GM19455 (cell line): ENCODE measurements at regions not wholly inside any gene's neighbourhood (a gene's known extent, or its start where the extent isn't known, plus 50 kb on each side); places are given as distances from the start of the nearest gene placed in this dataset.
"Not testable (repeated sequence)": the region's sequence is repeated elsewhere in the genome, so short reads cannot be mapped to it uniquely, and the experiment has no call there.

ENCODE experiments used
- ATAC-seq: cut with Tn5 transposase; IDR thresholded peaks from one replicate; pipeline ENCODE4 v1.9.1; 2021; ENCODE audit not compliant: unreplicated experiment

- ATAC-seq = no peak
These were observed 1233.2 kb downstream of the OLFM4 start for GRCh38 chr13:54261856-54262255.

- ATAC-seq = no peak
These were observed 1235.3 kb downstream of the OLFM4 start for GRCh38 chr13:54263868-54264267.

DNA sequence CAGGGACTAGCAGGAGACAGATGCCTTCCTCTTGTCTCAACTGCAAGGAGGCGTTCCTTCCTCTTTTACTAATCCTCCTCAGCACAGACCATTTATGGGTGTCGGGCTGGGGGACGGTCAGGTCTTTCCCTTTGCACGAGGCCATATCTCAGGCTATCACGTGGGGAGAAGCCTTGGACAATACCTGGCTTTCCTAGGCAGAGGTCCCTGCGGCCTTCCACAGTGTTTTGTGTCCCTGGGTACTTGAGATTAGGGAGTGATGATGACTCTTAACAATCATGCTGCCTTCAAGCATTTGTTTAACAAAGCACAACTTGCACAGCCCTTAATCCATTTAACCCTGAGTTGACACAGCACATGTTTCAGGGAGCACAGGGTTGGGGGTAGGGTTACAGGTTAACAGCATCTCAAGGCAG lies 1238.6 kb downstream of the OLFM4 start:
- not testable (repeated sequence) for ATAC-seq

- ATAC-seq = not testable (repeated sequence)
These were observed 1239.5 kb downstream of the OLFM4 start for GRCh38 chr13:54268013-54268695.

DNA sequence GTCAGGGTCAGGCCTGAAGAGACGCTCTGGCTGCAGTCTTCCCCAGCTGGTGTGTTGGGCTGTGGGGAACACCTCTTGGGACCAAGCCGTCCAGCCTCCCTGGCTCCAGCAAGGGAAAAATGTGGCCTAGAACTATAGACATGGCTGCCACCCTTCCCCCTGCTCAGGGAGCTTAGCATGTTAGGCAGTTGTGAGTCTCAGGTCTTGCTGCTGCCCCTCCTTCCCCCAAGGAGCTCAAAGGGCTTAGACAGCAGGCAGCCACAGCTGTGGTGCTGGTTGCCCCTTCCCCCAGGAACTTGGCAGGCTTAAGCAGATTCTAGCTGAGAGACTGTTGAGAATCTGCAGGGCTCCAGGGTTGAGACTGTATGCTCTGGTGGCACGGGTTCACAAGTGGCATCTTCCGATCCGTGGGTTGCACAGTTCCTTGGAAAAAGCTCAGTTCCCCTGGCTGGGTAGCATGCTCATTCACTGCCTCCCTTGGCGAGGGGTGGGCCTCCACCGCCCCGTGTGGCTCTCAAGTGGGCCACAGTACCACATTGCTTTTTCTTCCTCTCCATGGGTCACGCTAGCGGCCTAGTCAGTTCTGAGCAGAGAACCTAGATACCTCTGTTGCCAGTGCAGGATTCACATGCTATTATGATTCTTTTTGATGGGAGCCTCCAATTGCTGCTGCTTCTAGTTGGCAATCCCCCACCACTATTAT lies 1258.6 kb downstream of the OLFM4 start:
- no peak for ATAC-seq

DNA sequence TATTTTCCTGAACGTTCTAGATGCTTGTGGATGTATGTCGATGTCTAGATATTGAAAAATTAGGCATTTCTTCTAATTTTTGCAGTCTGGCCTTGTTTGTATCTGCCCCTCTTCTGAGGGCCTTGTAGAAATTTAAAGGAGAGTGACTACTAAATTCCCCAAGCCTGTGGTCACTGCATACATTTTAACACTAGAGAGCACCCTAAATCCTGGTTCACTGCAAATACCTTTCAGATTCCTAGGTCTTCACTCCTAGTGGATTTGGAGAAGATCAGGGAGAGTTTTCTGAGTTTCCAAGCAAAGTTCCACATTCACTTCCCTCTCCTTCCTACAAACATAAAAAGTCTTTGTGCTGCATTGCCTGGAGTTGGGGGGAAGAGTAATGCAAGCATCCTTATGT lies 1272.5 kb downstream of the OLFM4 start:
- ATAC-seq = no peak

GRCh38 chr13:54305377-54305776 lies 1276.8 kb downstream of the OLFM4 start:
- no peak for ATAC-seq

- ATAC-seq = no peak
These were observed 1284.3 kb downstream of the OLFM4 start for GRCh38 chr13:54312885-54313284.

GRCh38 chr13:54317722-54318121 lies 1289.1 kb downstream of the OLFM4 start:
- no peak for ATAC-seq

- no peak for ATAC-seq
These were observed 1308.9 kb downstream of the OLFM4 start for GRCh38 chr13:54337540-54337939.

- no peak for ATAC-seq
These were observed 1318.9 kb downstream of the OLFM4 start for GRCh38 chr13:54347531-54347930.

GRCh38 chr13:54356209-54356608 lies 1327.6 kb downstream of the OLFM4 start:
- ATAC-seq = no peak

DNA sequence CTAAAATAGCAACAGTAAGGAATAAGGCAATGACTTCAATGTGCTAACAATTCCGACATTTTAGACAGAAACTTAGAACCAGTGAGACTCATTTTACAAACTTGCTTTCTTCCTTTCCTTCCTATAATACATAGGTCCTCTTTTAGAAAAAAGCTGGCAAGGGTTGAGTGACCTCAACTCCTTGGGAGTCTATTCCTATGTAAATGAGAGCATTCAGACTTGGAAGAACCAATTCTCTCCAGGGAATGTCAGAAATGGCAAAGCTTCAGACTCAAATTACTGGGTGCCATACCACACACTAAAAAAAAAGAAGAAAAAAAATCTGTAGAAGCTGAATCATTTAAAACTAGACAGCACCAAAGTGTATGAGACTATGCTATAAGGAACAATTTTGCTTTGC lies 1328.2 kb downstream of the OLFM4 start:
- no peak for ATAC-seq

GRCh38 chr13:54357284-54357933 lies 1328.8 kb downstream of the OLFM4 start:
- ATAC-seq = no peak

- ATAC-seq = no peak
These were observed 1332.8 kb downstream of the OLFM4 start for GRCh38 chr13:54361460-54361859.

DNA sequence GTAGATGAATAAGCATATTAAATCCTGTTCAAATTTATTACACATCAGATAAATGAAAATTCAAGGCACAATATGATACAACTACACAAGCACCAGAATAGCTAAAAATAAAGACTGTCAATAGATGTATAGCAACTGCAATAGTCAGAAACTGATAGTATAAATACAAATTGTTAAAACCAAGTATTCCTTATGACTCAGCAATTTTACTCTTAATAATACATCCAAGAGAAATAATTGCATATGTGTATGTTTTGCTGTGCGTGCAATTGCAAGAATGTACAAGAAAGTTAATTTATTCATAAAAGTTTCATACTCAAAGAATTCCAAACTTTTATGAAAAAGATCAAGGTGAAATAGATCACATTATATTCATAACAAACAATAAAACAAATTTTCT lies 1338.1 kb downstream of the OLFM4 start:
- no peak for ATAC-seq

DNA sequence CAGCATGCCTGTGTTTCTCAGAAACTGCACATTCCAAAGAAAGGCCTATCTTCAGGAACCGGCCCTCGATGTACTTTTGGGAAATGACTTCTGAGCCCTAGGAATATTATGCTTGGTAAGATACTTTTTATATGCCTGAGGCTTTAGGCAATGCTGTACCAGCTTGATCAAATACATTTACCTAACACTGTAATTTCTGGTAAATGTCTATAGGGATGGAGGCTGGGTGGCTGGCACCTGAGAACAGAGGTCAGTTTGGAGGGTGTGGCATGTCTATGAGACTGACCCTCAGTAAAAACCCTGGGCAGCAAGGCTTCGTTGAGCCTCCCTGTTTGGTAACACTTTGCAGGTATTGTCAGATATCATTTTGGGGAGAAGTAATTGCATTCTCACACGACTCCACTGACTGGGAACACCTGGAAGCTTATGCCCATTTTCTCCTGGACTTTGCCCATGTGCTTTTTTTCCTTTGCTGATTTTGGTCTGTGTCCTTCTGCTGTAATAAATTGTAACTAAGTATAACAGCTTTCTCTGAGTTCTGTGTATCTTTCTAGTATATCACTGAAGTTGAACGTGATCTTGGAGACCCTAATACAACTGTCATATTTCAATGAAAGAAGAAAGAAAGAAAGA lies 1339.1 kb downstream of the OLFM4 start:
- ATAC-seq = no peak

- ATAC-seq = no peak
These were observed 1339.8 kb downstream of the OLFM4 start for GRCh38 chr13:54368387-54368786.

- no peak for ATAC-seq
These were observed 1344.6 kb downstream of the OLFM4 start for GRCh38 chr13:54373211-54373610.

- no peak for ATAC-seq
These were observed 1350.8 kb downstream of the OLFM4 start for GRCh38 chr13:54379461-54379860.

- no peak for ATAC-seq
These were observed 1355.0 kb downstream of the OLFM4 start for GRCh38 chr13:54383604-54384003.

DNA sequence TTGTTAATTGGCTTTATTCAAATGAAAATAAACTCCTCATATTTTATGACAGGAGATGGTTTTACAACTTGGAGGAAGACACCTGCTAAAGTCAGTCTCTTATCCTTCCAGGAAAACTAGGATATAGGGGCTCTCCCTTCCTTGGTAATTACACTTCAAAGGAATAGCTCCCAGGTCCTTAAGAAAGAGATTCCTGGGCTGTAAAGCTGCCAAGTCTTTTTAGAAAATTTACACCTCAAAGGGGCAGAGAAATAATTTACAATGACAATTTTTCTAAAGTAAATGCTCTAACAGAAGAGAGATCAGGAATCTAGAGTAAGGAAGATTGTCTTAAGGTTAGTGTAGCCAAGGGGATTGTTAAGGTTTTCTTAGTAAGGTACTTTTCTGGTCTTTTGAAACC lies 1359.0 kb downstream of the OLFM4 start:
- no peak for ATAC-seq
